Muscle layer of colon (tissue), 2 donors: ENCODE measurements at regions not wholly inside any gene's neighbourhood (a gene's known extent, or its start where the extent isn't known, plus 50 kb on each side); places are given as distances from the start of the nearest gene placed in this dataset.

ENCODE experiments used
- H3K27ac ChIP-seq: one replicate; pipeline ENCODE4 v1.7.0; 2013; ENCODE audit warnings: low read depth, mild to moderate bottlenecking, low read length, moderate library complexity
- H3K27me3 ChIP-seq, 2 donors: one replicate each; pipeline ENCODE4 v1.7.0; 2013; ENCODE audit warnings: low read length in 2 of 2, mild to moderate bottlenecking in 2 of 2; ENCODE audit not compliant: insufficient read depth in 2 of 2, control insufficient read depth in 1 of 2
- H3K36me3 ChIP-seq: one replicate; pipeline ENCODE4 v1.7.0; 2013; ENCODE audit warnings: mild to moderate bottlenecking, low read length; ENCODE audit not compliant: insufficient read depth
- H3K4me1 ChIP-seq: one replicate; pipeline ENCODE4 v1.7.0; 2013; ENCODE audit warnings: mild to moderate bottlenecking, low read length; ENCODE audit not compliant: insufficient read depth
- H3K4me3 ChIP-seq, 2 donors: one replicate each; pipeline ENCODE4 v1.7.0; 2013; ENCODE audit warnings: low read length in 2 of 2, low read depth in 1 of 2, mild to moderate bottlenecking in 1 of 2, moderate library complexity in 1 of 2
- H3K9ac ChIP-seq: one replicate; pipeline ENCODE4 v1.7.0; 2013; ENCODE audit warnings: low read length
- H3K9me3 ChIP-seq: one replicate; pipeline ENCODE4 v1.7.0; 2013; ENCODE audit warnings: mild to moderate bottlenecking, low read length
- donor health status: abdominal sarcoma.
- donor health status: Adenocarcinoma of cecum.

DNA sequence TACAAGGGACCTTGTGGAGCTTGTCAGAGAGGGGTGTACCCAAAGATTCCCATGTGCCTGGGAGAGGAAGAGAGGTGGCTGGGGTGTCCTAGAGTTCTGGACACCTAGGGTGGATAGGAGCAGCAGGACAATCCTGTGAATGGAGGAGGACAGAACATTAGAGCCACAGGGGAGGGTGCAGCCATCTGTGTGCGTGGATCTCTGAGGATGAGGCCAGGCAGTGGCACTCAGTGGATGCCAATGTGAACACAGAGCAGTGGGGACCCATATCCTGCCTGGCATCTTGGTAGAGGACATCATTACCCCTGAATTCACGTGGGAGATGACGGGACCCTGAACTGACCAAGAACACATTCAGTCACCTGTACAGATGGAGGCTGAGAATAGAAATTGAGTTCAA is 205.3 kb downstream of the CD83 start:
- H3K36me3 ChIP-seq: no peaks in the 10 kb centered on the region

DNA sequence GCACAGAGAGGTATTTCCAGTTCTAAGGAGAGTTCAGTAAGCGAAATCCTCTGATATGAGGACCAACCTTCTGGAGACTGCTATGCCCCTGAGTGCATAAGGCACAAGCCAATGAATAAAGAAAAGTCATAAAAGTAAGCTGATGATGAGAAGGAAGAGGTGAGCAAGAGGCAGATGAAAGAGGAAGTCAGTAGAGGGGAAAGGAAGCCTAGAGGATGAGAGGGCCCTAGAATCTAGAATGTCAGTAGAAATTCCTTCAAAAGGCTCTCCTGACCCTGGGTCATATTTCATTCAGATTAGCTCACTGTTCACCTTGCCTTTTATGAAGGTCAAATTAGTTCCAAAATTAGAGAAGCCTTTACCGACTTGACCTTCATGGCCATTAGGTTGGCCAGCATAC is 209.2 kb downstream of the CD83 start:
- H3K27me3 ChIP-seq: no peaks in the 10 kb centered on the region
- no peak overlapping the region for H3K4me3 ChIP-seq
- no peak overlapping the region for H3K9ac ChIP-seq
- H3K27ac ChIP-seq: no peak overlapping the region
- no peaks in the 10 kb centered on the region for H3K4me1 ChIP-seq
- no peaks in the 10 kb centered on the region for H3K36me3 ChIP-seq
- no peaks in the 10 kb centered on the region for H3K9me3 ChIP-seq

More for the DNA sequence above, 205.3 kb downstream of the CD83 start:
- H3K9me3 ChIP-seq: no peaks in the 10 kb centered on the region
- H3K4me1 ChIP-seq: no peaks in the 10 kb centered on the region
- no peak overlapping the region for H3K4me3 ChIP-seq
- H3K9ac ChIP-seq: no peak overlapping the region
- H3K27me3 ChIP-seq: no peaks in the 10 kb centered on the region
- H3K27ac ChIP-seq: no peak overlapping the region

- Histone ChIP-seq H3K27ac (no peak overlapping the region), H3K27me3 (no peaks in the 10 kb centered on the region), H3K9me3 (no peaks in the 10 kb centered on the region), H3K9ac (no peak overlapping the region), H3K4me3 (no peak overlapping the region), H3K4me1 (no peaks in the 10 kb centered on the region), H3K36me3 (no peaks in the 10 kb centered on the region)
Measured at GRCh38 chr6:14328163-14328562, 210.6 kb downstream of the CD83 start.

- H3K9ac ChIP-seq: no peak overlapping the region
- no peaks in the 10 kb centered on the region for H3K27me3 ChIP-seq
- no peak overlapping the region for H3K4me3 ChIP-seq
- no peaks in the 10 kb centered on the region for H3K36me3 ChIP-seq
- H3K4me1 ChIP-seq: no peaks in the 10 kb centered on the region
- H3K9me3 ChIP-seq: no peaks in the 10 kb centered on the region
- H3K27ac ChIP-seq: no peak overlapping the region
Measured at GRCh38 chr6:14333556-14334305, 216.2 kb downstream of the CD83 start.

DNA sequence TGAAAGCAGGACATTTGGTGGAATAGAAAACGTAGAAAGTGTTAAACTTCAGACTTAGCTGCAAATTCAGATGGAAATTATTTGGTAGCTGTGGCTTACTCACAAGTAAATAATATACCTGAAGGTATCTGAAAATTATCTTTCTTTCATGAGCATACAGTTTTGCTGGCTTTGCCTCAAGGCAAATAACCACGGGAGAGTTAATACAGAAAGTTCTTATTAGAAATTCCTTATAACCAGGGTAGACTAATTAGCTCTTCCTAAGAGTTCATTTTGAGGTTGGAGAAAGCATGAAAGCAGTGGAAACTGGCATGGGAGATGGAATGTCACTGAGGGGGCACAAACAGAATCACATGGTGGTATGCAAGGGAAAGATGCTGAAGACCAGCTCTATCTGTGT is 217.5 kb downstream of the CD83 start:
- no peaks in the 10 kb centered on the region for H3K9me3 ChIP-seq
- H3K27ac ChIP-seq: no peak overlapping the region
- H3K36me3 ChIP-seq: no peaks in the 10 kb centered on the region
- no peak overlapping the region for H3K4me3 ChIP-seq
- no peaks in the 10 kb centered on the region for H3K27me3 ChIP-seq
- no peaks in the 10 kb centered on the region for H3K4me1 ChIP-seq
- H3K9ac ChIP-seq: no peak overlapping the region

DNA sequence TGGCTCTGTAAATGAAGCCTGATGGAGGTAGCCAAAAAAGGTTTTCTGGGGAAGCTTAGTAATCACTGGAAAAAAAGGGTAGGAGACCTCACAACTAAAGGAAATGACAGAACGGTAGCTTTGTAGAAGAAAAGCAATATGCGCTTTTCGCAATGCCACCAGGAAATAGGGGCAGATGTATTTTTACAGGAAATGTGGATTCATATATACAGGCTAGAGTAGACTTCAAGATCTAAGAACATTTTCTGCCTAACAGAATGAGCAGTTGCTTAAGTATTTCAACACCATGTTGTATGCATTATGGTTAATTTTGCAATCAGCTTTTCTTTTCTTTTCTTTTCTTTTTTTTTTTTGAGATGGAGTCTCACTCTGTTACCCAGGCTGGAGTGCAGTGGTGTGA is 219.6 kb downstream of the CD83 start:
- Histone ChIP-seq H3K36me3 (no peaks in the 10 kb centered on the region), H3K9me3 (no peaks in the 10 kb centered on the region), H3K4me3 (no peak overlapping the region), H3K27me3 (no peaks in the 10 kb centered on the region), H3K4me1 (no peaks in the 10 kb centered on the region), H3K9ac (no peak overlapping the region), H3K27ac (no peak overlapping the region)

DNA sequence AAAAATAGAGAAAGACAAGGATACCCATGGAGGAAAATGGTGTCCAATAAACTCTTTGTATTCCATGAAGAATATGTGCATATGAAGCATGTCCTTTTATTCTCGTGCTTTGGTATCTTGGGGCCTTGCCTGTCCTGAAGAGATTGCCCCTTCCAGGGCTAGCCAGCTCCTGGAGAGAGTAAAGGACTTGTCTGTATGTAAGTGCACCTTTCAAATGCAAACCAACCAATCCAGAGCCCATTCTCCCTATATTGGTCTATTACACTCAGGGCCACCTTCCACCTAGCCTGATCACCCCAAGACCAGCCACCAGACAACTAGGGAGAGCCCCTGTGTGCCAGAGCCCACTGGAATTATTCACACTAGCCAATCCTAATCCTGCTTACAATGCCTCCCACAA is 221.6 kb downstream of the CD83 start:
- Histone ChIP-seq H3K27ac (no peak overlapping the region), H3K9ac (no peak overlapping the region), H3K36me3 (no peaks in the 10 kb centered on the region), H3K9me3 (no peaks in the 10 kb centered on the region), H3K4me3 (no peak overlapping the region), H3K27me3 (no peaks in the 10 kb centered on the region), H3K4me1 (no peaks in the 10 kb centered on the region)

DNA sequence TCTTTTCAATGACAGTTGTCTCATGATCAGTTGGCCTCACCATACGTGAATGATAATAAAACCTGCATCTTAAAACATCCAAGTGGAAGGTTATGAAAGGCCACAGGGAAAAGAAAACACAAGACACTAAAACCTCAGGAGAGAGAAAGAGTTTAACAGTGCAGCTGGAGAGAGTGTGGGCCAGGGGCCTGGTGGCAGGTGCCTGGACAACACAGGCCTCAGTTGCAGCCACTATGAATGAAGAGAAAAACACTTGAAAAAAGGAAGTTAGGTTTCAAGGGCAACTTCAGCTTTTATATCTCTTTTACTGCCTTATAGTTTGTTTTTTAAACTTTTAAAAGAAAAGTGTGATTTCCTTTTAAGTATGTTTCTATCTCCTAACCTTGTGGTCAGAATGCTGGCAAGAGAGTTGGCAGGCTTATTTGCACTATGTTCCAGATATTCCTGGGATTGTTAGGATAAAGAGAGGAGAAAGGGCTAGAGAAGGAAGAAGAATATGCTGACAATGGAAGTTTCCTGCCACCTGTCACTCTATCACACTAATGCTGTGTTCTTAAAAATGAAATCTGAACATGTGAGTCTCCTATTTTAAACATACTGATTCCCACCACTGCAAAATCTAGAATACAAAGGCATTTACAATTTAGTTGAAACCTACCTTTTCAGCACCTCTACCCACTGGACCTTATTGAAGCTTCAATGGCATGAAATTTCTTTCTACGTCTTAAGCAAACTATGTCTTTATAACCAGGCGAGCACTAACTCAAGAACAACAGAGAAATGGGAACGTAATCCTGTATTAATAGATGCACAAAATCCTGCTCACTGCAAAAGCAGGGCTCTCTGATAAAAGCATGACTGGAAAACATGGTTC is 222.4 kb downstream of the CD83 start:
- H3K27ac ChIP-seq: no peak overlapping the region
- H3K9me3 ChIP-seq: no peaks in the 10 kb centered on the region
- H3K9ac ChIP-seq: no peak overlapping the region
- H3K4me3 ChIP-seq: no peak overlapping the region
- no peaks in the 10 kb centered on the region for H3K36me3 ChIP-seq
- H3K27me3 ChIP-seq: no peaks in the 10 kb centered on the region
- no peaks in the 10 kb centered on the region for H3K4me1 ChIP-seq

- no peaks in the 10 kb centered on the region for H3K27me3 ChIP-seq
- H3K4me1 ChIP-seq: no peaks in the 10 kb centered on the region
- H3K9me3 ChIP-seq: no peaks in the 10 kb centered on the region
- H3K9ac ChIP-seq: no peak overlapping the region
- no peak overlapping the region for H3K27ac ChIP-seq
- H3K4me3 ChIP-seq: no peak overlapping the region
- H3K36me3 ChIP-seq: no peaks in the 10 kb centered on the region
Measured at GRCh38 chr6:14344486-14344885, 226.9 kb downstream of the CD83 start.

GRCh38 chr6:14348389-14348788 is 230.8 kb downstream of the CD83 start:
- Histone ChIP-seq H3K36me3 (no peaks in the 10 kb centered on the region), H3K4me3 (no peak overlapping the region), H3K27me3 (no peaks in the 10 kb centered on the region), H3K27ac (no peak overlapping the region), H3K4me1 (no peaks in the 10 kb centered on the region), H3K9me3 (no peaks in the 10 kb centered on the region), H3K9ac (no peak overlapping the region)

DNA sequence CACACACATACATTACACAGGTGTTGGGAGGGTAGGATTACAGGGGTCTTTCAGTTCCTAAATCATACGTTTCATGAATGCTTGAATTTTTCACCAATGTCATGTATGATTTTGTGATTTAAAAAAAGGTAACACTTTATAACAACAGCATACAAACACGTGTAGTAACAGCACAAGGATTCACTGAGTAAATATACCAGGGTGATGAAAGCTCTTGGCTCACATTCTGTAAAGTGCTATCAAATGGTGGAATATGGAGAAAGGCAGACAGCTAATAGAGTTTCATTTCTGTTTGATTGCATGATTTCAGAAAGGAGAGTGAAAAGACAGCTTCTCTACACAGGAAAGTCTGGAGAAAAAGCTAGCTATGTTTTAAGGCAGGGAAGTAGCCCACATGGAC is 231.9 kb downstream of the CD83 start:
- Histone ChIP-seq H3K9ac (no peak overlapping the region), H3K27ac (no peak overlapping the region), H3K4me1 (peaks cover 2% of the 10 kb centered on the region), H3K4me3 (no peak overlapping the region), H3K9me3 (no peaks in the 10 kb centered on the region), H3K36me3 (no peaks in the 10 kb centered on the region), H3K27me3 (no peaks in the 10 kb centered on the region)
